T-helper 9 cell (primary cell): ENCODE measurements at regions not wholly inside any gene's neighbourhood (a gene's known extent, or its start where the extent isn't known, plus 50 kb on each side); places are given as distances from the start of the nearest gene placed in this dataset.

Experiments used
- DNase-seq: peaks from one replicate; pipeline ENCODE4 v3.0.0-alpha.2; 2020

GRCh38 chr5:160511280-160511929 lies 89.8 kb downstream of the PTTG1 start:
- no peak for DNase-seq
